ENCODE measurements at regions not wholly inside any gene's neighbourhood (a gene's known extent, or its start where the extent isn't known, plus 50 kb on each side); places are given as distances from the start of the nearest gene placed in this dataset.

GRCh38 chr20:19812696-19813095 lies 54.6 kb downstream of the RIN2 start:
- TF ChIP-seq CTCF (IDR thresholded peaks at IDR 0.05; ENCODE audit: low read depth, low read length) (no peak), EZH2phosphoT487 (IDR thresholded peaks at IDR 0.05; ENCODE audit: low read depth) (no peak)
